Fibroblast of lung (primary cell): ENCODE measurements at regions not wholly inside any gene's neighbourhood (a gene's known extent, or its start where the extent isn't known, plus 50 kb on each side); places are given as distances from the start of the nearest gene placed in this dataset.

Source experiments
- EZH2 ChIP-seq: IDR thresholded peaks from 2 replicates; pipeline ENCODE4 v1.5.1; 2012; ENCODE audit warnings: low read length, control low read depth, mild to moderate bottlenecking; ENCODE audit errors: missing control alignments
- TF ChIP-seq, protein P1 (sequence below), 2 donors: IDR thresholded peaks in 1 of 2; conservative IDR thresholded peaks in 1 of 2; 1 replicate in 1 of 2; 2 replicates in 1 of 2; pipeline ENCODE4 v1.5.1; 2011 to 2012; ENCODE audit warnings: low read length in 2 of 2, control low read depth in 1 of 2, inconsistent platforms in 1 of 2, low read depth in 1 of 2, mild to moderate bottlenecking in 1 of 2

DNA sequence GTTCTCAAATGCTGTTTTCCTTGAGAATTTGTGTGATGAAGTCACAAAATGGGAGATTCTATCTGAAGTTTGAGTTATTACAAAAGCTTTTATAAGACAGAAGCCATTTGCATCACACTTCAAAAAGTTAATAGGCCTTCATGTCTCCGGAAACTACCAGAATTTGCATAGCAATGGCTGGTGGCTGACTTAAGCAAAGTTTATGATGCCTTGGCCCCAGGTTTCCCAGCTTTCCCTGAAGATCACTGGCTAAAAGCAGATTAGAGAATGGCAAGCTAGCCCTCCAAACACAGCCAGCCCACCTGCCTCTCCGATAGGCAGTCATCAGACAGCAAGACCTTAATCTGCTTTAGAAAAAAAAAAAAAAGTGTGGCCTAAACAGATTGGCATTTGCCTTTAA lies 197.8 kb downstream of the HS3ST1 start:
- TF ChIP-seq, protein P1, sequence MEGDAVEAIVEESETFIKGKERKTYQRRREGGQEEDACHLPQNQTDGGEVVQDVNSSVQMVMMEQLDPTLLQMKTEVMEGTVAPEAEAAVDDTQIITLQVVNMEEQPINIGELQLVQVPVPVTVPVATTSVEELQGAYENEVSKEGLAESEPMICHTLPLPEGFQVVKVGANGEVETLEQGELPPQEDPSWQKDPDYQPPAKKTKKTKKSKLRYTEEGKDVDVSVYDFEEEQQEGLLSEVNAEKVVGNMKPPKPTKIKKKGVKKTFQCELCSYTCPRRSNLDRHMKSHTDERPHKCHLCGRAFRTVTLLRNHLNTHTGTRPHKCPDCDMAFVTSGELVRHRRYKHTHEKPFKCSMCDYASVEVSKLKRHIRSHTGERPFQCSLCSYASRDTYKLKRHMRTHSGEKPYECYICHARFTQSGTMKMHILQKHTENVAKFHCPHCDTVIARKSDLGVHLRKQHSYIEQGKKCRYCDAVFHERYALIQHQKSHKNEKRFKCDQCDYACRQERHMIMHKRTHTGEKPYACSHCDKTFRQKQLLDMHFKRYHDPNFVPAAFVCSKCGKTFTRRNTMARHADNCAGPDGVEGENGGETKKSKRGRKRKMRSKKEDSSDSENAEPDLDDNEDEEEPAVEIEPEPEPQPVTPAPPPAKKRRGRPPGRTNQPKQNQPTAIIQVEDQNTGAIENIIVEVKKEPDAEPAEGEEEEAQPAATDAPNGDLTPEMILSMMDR (conservative IDR thresholded peaks at IDR 0.05 in 1 of 2, IDR thresholded peaks at IDR 0.05 in 1 of 2; ENCODE audit: low read depth in 1 of 2, low read length in 2 of 2), result no peak
- no peak for TF ChIP-seq EZH2
